LNCAP (cell line): ENCODE measurements at regions not wholly inside any gene's neighbourhood (a gene's known extent, or its start where the extent isn't known, plus 50 kb on each side); places are given as distances from the start of the nearest gene placed in this dataset.

Experiments used
- TF ChIP-seq, protein P1 (sequence below): fragments of 450-650 bp; IDR thresholded peaks from 2 replicates; pipeline ENCODE4 v1.5.1; 2017; ENCODE audit warnings: mild to moderate bottlenecking

DNA sequence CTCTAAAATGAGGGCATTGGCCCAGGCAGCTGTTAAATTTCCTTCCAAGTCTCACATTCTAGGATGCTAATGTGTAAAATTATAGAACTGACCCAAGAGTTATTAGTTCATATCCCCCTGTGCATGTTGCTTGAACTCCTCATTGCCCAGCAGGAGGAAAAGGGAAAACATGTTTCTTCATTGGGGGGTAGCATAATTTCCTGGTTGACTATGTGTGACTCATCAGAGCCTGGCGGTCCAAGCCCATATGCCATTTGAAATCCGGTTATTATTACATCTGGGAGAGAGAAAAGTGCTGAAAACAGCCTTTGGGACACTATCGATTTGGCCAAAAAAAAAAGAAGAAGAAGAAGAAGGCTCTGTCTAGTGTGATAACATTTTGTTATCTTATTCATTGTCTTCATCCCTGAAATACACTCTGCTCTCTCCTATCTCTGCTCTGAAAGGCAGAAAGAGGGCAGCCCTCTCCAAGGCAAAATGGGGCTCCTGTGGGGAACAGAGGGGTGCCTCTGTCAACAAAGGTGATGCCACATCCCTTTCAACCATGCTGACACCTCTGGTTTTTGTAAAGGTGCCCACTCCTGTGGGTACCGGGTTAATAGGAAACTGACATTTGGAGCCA lies 114.2 kb downstream of the DAD1 start:
- TF ChIP-seq, protein P1, sequence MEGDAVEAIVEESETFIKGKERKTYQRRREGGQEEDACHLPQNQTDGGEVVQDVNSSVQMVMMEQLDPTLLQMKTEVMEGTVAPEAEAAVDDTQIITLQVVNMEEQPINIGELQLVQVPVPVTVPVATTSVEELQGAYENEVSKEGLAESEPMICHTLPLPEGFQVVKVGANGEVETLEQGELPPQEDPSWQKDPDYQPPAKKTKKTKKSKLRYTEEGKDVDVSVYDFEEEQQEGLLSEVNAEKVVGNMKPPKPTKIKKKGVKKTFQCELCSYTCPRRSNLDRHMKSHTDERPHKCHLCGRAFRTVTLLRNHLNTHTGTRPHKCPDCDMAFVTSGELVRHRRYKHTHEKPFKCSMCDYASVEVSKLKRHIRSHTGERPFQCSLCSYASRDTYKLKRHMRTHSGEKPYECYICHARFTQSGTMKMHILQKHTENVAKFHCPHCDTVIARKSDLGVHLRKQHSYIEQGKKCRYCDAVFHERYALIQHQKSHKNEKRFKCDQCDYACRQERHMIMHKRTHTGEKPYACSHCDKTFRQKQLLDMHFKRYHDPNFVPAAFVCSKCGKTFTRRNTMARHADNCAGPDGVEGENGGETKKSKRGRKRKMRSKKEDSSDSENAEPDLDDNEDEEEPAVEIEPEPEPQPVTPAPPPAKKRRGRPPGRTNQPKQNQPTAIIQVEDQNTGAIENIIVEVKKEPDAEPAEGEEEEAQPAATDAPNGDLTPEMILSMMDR: no peak

DNA sequence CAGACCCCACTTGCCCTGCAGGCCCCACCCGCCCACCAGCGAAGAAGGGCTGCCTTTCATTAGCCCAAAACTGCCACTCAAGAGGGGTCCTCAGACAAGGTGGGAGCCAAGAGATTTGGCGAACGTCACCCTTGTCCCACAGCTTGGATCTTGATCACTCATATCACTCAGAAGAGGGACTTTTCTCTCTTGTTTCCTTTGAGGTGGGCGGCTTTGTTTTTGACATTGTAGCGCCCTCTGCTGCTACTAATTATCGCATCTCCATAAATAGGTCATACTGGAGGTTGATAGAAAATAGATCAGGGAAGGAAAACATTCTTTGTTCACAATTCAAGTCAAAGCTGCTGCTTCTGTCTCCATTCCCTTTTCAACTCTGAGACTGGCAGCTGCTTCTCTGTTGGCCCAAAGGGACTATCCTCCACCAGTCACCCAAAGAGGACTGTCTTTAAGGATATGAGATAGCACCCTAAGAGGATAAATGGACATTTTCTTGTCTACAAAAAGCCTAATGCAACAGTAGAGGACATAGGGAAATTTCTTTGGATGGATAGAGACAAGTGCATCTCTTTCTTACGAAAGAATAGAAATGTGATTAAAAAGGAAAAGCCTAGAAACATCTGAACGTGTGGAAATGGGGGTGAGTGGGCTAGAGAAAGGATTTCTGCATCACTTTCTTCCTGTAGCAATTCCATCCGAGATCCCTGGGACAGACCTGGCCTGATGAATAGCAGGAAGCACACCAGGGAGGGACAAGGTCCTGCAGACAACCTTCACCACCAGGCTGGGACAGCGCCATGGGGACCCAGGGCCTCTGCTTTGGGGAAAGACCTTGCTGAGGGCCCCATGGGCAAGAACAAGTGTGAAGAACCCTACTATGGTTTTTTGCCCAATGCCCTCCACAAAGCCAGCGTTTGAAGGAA lies 115.8 kb downstream of the DAD1 start:
- TF ChIP-seq, protein P1: peak; percentile 76

DNA sequence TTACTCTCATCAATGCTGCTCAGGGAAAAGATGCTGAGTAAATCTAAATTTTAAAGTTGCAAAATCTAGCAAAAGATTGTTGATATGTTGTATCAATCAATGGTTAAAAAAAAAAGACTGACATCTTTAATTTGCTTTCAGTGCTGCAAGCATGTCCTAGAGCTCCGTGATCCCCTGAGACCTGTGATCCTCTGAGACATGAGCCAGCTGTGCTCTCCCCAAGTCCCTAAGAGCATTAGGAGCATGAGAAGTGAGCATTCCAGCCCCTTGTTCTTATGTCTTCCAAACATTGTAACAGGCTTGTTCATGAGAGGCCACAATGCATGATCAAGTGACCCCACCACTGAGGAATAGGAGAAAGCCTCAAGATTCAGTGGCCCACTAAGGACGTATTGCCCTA lies 116.6 kb downstream of the DAD1 start:
- TF ChIP-seq, protein P1: no peak

DNA sequence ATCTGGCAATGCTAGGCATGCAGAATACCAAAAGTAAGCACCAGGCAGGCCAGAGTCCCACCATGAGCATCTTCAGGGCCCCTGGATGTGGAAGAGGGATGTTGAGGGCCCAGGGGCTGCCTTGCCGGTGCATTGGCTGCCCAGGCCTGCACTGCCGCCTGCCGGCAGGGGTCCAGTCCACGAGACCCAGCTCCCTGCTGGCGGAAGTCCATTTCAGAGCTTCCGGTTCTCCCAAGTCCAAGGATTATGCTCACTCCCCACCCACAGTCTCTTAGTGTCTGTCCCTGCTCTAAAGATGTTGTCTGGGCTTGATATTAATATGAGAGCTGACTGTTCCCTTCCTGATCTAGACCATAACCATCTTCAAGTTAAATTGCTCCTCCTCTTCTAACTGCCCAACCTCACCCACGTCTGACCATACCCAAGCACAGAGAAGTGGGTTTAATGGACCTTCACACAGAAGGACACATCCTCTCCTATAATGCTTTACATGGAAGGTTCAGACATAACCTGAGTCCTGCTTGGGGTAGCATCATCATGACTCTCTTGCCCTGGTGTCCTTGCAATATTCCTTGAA lies 117.4 kb downstream of the DAD1 start:
- TF ChIP-seq, protein P1: peak; percentile 84

DNA sequence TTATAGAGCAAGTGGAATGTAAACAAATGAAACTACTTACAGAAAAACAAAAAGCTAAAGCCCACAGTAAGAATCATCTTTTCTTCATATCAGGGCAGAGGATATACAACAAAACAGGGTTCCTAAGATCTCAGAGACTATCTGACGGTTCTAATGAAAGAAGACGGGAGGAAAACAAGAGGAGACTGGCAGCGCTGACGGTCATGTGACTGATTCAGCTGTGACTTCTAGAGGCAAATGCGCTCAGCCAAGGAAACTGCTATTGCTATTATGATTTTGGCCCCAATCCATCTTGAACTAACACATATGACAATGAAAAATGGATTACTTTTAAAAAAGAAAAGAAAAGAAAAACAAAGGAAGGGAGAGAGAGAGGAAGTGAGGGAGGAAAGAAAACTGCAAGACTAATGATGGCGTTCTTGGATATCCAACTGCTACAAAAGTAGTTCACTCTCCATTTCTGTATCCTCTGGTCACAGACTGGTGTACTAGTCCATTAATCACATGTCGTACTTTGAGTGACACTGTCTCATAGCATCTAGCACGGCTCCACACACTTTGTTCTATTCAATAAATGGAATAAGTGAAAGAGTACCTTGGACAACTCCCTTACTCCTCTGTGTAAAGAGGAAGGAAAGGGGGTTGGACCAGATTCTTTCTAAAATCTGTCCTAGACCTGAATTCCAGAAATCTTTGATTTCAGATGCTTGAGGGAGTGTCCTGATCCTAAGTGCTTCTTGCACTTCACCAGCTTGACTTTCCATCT lies 119.3 kb downstream of the DAD1 start:
- TF ChIP-seq, protein P1: no peak

DNA sequence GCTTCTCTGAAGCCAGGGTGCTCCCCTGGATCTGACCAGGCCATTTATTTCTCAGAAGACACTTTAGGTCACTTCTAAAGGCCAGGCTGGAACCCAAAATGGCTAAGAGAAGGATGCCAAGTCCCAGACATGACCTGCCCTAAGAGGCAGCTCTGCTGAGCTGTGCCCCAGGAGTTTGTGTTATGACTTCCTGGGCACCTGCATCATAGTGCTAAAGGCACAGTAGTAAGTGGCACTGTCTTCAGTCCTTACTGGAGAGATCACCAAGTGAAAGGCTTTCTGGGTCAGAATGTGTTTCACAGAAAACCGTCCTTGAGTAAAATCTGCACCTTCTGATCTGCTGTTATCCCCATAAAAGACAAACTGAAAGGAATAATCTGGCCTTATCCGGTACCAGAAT lies 120.2 kb downstream of the DAD1 start:
- TF ChIP-seq, protein P1: no peak

DNA sequence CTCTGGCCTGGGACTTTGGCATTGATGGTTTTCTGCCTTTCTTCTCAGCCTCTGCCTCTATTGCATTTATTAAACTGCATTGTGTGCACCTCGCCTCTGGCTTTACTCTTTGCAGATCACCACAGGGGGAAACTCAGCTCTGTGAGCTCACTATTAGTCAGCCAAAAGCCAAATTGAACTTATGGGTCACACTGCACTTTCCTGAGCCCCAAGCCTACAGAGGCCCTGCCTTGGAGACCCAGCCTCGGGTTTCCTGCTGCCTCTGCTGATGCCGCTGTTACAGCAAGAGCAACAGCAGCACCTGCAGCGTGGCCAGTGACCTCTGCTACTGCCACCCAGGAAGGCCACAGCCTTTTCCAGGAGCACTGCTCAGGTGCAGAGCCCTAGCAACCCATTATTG lies 122.5 kb downstream of the DAD1 start:
- TF ChIP-seq, protein P1: no peak
